ENCODE measurements at regions not wholly inside any gene's neighbourhood (a gene's known extent, or its start where the extent isn't known, plus 50 kb on each side); places are given as distances from the start of the nearest gene placed in this dataset.

- no peaks in the 10 kb centered on the region for H3K27me3 ChIP-seq (ENCODE audit: insufficient read depth, poor library complexity, severe bottlenecking)
- no peaks in the 10 kb centered on the region for H3K4me1 ChIP-seq (ENCODE audit: insufficient read depth, poor library complexity, severe bottlenecking)
- no peak for ATAC-seq (ENCODE audit: low read depth)
- H3K27ac ChIP-seq (ENCODE audit: poor library complexity, severe bottlenecking) = no peak overlapping the region
- no peak for DNase-seq (ENCODE audit: low spot score)
- no peak for TF ChIP-seq CTCF (IDR thresholded peaks at IDR 0.05; ENCODE audit: poor library complexity, severe bottlenecking)
- H3K4me3 ChIP-seq (ENCODE audit: severe bottlenecking) = no peak overlapping the region
- H3K9me3 ChIP-seq (ENCODE audit: severe bottlenecking) = no peaks in the 10 kb centered on the region
- no peaks in the 10 kb centered on the region for H3K36me3 ChIP-seq (ENCODE audit: low read depth)
Measured at GRCh38 chrX:17291171-17291900, 83.7 kb upstream of the NHS start.

GRCh38 chrX:17292111-17292527, 82.9 kb upstream of the NHS start:
- DNase-seq (ENCODE audit: low spot score) (no peak), ATAC-seq (ENCODE audit: low read depth) (no peak)
- no peak overlapping the region for H3K27ac ChIP-seq (ENCODE audit: poor library complexity, severe bottlenecking)
- no peak for TF ChIP-seq CTCF (IDR thresholded peaks at IDR 0.05; ENCODE audit: poor library complexity, severe bottlenecking)
- no peaks in the 10 kb centered on the region for H3K27me3 ChIP-seq (ENCODE audit: insufficient read depth, poor library complexity, severe bottlenecking)
- no peaks in the 10 kb centered on the region for H3K36me3 ChIP-seq (ENCODE audit: low read depth)
- no peaks in the 10 kb centered on the region for H3K4me1 ChIP-seq (ENCODE audit: insufficient read depth, poor library complexity, severe bottlenecking)
- H3K4me3 ChIP-seq (ENCODE audit: severe bottlenecking) = no peak overlapping the region
- no peaks in the 10 kb centered on the region for H3K9me3 ChIP-seq (ENCODE audit: severe bottlenecking)

GRCh38 chrX:17294561-17294960, 80.4 kb upstream of the NHS start:
- H3K27ac ChIP-seq (ENCODE audit: poor library complexity, severe bottlenecking) = no peak overlapping the region
- no peaks in the 10 kb centered on the region for H3K4me1 ChIP-seq (ENCODE audit: insufficient read depth, poor library complexity, severe bottlenecking)
- H3K27me3 ChIP-seq (ENCODE audit: insufficient read depth, poor library complexity, severe bottlenecking) = no peaks in the 10 kb centered on the region
- TF ChIP-seq CTCF (IDR thresholded peaks at IDR 0.05; ENCODE audit: poor library complexity, severe bottlenecking) = no peak
- H3K36me3 ChIP-seq (ENCODE audit: low read depth) = no peaks in the 10 kb centered on the region
- ATAC-seq (ENCODE audit: low read depth) (no peak), DNase-seq (ENCODE audit: low spot score) (no peak)
- H3K4me3 ChIP-seq (ENCODE audit: severe bottlenecking) = no peak overlapping the region
- H3K9me3 ChIP-seq (ENCODE audit: severe bottlenecking) = no peaks in the 10 kb centered on the region

GRCh38 chrX:17295791-17296190, 79.2 kb upstream of the NHS start:
- H3K36me3 ChIP-seq (ENCODE audit: low read depth) = no peaks in the 10 kb centered on the region
- H3K9me3 ChIP-seq (ENCODE audit: severe bottlenecking) = no peaks in the 10 kb centered on the region
- H3K27ac ChIP-seq (ENCODE audit: poor library complexity, severe bottlenecking) = no peak overlapping the region
- no peak for ATAC-seq (ENCODE audit: low read depth)
- no peaks in the 10 kb centered on the region for H3K27me3 ChIP-seq (ENCODE audit: insufficient read depth, poor library complexity, severe bottlenecking)
- TF ChIP-seq CTCF (IDR thresholded peaks at IDR 0.05; ENCODE audit: poor library complexity, severe bottlenecking) = no peak
- DNase-seq (ENCODE audit: low spot score) = no peak
- H3K4me3 ChIP-seq (ENCODE audit: severe bottlenecking) = no peak overlapping the region
- H3K4me1 ChIP-seq (ENCODE audit: insufficient read depth, poor library complexity, severe bottlenecking) = no peaks in the 10 kb centered on the region

GRCh38 chrX:17298564-17298963, 76.4 kb upstream of the NHS start:
- ATAC-seq (ENCODE audit: low read depth) (no peak), DNase-seq (ENCODE audit: low spot score) (no peak)
- Histone ChIP-seq H3K4me1 (ENCODE audit: insufficient read depth, poor library complexity, severe bottlenecking) (no peaks in the 10 kb centered on the region), H3K27me3 (ENCODE audit: insufficient read depth, poor library complexity, severe bottlenecking) (no peaks in the 10 kb centered on the region), H3K9me3 (ENCODE audit: severe bottlenecking) (no peaks in the 10 kb centered on the region), H3K36me3 (ENCODE audit: low read depth) (no peaks in the 10 kb centered on the region), H3K27ac (ENCODE audit: poor library complexity, severe bottlenecking) (no peak overlapping the region), H3K4me3 (ENCODE audit: severe bottlenecking) (no peak overlapping the region)
- TF ChIP-seq CTCF (IDR thresholded peaks at IDR 0.05; ENCODE audit: poor library complexity, severe bottlenecking) = no peak
